ENCODE measurements at regions not wholly inside any gene's neighbourhood (a gene's known extent, or its start where the extent isn't known, plus 50 kb on each side); places are given as distances from the start of the nearest gene placed in this dataset.

DNA sequence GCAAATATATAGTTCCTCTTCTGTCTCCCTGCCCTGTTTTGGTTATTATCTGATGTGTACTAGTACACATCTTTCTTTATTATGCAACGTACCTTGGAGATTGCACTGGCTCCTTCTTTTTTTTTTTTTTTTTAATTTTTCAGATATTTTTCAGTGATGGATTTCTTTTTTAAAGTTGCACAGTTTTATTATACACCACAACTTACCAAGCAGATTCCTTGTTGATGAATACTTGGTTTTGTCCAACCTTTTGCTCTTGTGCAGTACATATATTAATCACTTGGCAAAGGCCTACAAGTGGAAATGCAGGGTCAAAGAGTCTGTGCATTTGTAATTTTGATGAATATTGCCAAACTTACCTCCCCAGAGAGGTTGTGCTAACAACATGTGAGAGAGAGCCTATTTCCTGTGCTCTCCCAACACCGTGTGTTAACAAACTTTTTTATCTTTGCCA, 50.1 kb upstream of the RNF24 start:
- intact Hi-C loops (cut with DNase I): loop anchor here in 5 of 10 donors (2.0 to 10.0 kb wide), 5 partner anchors 51 to 388 kb away; partner anchors contain the start of genes PANK2 (in 4 of the 5) and RNF24 (in 1 of the 5)
- Histone ChIP-seq H3K4me3 (no peak overlapping the region), H3K27me3 (no peaks in the 10 kb centered on the region), H3K9me3 (peaks cover 0 to 2% (median 0%) of the 10 kb centered on the region in 12 donors), H3K36me3 (no peaks in the 10 kb centered on the region), H3K4me1 (peaks cover 10 to 86% (median 43%) of the 10 kb centered on the region in 12 donors), H3K27ac (peak overlapping the region in 11 of 12 donors; percentile 73 to 95 (median 81))
- 45 to 53% (median 47%) methylated on average over 2 of the region's 2 CpGs for WGBS, 4 donors
- TF ChIP-seq POLR2A (IDR thresholded peaks at IDR 0.05): no peak
- TF ChIP-seq, protein P1, sequence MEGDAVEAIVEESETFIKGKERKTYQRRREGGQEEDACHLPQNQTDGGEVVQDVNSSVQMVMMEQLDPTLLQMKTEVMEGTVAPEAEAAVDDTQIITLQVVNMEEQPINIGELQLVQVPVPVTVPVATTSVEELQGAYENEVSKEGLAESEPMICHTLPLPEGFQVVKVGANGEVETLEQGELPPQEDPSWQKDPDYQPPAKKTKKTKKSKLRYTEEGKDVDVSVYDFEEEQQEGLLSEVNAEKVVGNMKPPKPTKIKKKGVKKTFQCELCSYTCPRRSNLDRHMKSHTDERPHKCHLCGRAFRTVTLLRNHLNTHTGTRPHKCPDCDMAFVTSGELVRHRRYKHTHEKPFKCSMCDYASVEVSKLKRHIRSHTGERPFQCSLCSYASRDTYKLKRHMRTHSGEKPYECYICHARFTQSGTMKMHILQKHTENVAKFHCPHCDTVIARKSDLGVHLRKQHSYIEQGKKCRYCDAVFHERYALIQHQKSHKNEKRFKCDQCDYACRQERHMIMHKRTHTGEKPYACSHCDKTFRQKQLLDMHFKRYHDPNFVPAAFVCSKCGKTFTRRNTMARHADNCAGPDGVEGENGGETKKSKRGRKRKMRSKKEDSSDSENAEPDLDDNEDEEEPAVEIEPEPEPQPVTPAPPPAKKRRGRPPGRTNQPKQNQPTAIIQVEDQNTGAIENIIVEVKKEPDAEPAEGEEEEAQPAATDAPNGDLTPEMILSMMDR (IDR thresholded peaks at IDR 0.05): no peak
- DNase-seq (no peak), ATAC-seq (peak in 1 of 4 donors; percentile 21)

All from heart left ventricle (tissue), 16 donors.